ENCODE measurements at regions not wholly inside any gene's neighbourhood (a gene's known extent, or its start where the extent isn't known, plus 50 kb on each side); places are given as distances from the start of the nearest gene placed in this dataset.

DNA sequence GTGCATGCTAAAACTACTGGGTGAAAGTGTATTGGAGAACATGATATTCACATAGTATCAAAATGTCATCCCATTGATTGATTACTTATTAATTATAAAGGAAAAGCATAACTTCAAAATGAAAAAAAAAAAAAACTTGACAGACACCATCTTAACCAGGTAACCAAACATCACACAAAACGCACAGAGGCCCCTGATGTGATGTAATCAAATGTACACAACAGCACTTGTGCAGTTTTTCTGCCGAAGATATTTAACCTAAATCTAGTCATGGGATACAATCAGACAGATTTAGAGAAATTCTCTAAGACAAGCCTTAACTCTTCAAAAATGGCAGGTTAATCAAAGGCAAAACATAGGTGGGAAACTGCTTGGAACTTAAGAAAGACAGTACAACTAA, 102.0 kb upstream of the TENT5A start:
- TF ChIP-seq, protein P1, sequence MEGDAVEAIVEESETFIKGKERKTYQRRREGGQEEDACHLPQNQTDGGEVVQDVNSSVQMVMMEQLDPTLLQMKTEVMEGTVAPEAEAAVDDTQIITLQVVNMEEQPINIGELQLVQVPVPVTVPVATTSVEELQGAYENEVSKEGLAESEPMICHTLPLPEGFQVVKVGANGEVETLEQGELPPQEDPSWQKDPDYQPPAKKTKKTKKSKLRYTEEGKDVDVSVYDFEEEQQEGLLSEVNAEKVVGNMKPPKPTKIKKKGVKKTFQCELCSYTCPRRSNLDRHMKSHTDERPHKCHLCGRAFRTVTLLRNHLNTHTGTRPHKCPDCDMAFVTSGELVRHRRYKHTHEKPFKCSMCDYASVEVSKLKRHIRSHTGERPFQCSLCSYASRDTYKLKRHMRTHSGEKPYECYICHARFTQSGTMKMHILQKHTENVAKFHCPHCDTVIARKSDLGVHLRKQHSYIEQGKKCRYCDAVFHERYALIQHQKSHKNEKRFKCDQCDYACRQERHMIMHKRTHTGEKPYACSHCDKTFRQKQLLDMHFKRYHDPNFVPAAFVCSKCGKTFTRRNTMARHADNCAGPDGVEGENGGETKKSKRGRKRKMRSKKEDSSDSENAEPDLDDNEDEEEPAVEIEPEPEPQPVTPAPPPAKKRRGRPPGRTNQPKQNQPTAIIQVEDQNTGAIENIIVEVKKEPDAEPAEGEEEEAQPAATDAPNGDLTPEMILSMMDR (IDR thresholded peaks at IDR 0.05), result no peak
- no peak for TF ChIP-seq POLR2AphosphoS5 (IDR thresholded peaks at IDR 0.05)

Measured in upper lobe of left lung (tissue), 4 donors.